Kasumi-1 (cell line): ENCODE measurements at regions not wholly inside any gene's neighbourhood (a gene's known extent, or its start where the extent isn't known, plus 50 kb on each side); places are given as distances from the start of the nearest gene placed in this dataset.
"Not testable (repeated sequence)": the region's sequence is repeated elsewhere in the genome, so short reads cannot be mapped to it uniquely, and the experiment has no call there.

Experiments used
- DNase-seq, 2 experiments: peaks; one replicate each; lab custom pipeline; 2025; lab: John Stamatoyannopoulos, UW

DNA sequence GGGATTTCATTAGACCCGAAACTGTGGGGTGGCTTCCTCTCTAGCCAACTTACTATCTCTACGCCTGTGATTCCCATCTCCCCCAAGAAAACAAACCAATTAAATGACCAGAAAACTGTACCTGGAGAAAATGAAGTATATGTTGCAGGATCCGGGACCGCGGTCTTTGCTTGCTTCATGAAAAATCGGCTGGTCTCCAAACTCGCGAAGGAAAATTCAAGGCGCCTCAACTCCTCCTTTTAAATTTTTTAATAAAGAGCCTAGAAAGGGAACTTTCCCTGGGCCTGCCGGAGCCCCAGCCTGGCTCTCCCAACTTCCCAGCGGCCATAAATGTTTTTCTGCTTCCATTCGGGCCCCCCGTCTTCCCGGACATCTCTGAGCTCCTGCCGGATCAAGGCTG lies 110.8 kb upstream of the FOXD4L5 start:
- DNase-seq, result not testable (repeated sequence)

DNA sequence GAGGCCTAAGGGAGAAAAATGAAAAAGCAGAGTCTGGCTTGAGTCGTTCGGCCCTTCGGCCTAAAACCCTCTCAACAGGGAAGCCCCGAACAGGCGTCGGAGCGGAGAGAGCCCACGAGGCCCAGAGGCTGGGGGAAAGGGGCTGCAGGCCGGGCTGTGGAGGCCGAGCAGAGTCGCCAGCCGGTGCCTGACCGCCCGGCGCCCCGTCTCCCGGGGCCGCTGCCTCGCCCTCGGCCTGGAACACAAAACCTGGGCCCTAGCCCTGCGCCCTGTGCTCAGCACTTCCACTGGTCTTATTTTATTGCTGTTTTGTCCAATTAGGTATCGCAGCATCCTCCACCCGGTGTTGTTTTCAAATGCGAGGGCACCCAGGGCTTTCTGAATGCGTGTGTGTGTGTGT lies 110.1 kb upstream of the FOXD4L5 start:
- DNase-seq, result not testable (repeated sequence)

DNA sequence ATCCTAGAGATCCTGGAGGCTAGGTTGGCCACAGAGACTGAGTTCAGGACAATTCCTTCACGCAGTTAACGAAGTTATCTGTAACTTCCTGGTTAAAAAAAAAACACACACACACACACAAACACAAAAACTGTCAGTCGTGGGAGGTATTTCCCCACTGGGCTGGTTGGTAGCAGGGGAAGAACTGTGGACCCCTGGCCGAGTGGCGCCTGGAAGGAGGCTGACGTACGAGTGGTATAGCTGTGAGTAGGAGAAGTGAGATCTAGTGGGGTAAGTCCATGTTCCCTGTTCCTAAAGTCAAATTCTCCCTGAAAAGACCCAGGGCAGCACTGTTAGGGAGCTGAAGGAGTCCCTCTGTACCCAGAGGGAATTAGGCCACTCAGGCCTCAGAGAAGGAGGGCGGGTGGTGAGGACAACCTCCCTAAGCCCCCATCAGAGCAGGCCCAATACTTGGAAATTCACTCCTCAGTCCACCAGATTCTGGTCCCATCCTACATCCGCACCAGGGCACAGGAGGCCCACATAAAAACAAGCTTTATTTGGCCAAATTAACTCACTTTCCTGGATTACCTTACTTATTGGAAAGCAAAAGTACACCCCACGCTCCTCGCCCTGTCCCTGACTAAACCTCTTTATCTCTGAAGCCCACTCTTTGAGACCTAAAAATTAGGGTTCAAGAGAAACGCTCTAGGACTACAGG lies 108.3 kb upstream of the FOXD4L5 start:
- not testable (repeated sequence) for DNase-seq

DNA sequence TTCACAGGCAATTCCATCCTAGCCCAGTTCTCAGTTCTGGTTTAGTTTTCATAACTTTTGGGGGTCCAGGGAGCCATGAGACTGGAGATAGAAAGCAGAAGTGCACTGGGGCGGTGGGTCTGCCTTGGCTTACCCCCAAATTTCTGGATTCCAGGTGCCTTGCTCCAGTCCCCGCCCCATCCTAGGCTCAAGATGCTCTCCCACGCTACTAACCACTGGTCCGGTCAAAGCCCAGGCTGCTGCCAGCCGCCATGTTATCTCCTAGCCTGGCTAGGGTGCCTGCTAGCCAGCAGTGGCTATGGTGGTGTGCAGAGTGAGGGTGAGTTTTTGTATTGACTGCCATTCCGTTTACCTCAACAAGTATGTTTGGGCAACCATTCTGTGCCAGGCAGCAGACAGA lies 107.6 kb upstream of the FOXD4L5 start:
- not testable (repeated sequence) for DNase-seq

DNA sequence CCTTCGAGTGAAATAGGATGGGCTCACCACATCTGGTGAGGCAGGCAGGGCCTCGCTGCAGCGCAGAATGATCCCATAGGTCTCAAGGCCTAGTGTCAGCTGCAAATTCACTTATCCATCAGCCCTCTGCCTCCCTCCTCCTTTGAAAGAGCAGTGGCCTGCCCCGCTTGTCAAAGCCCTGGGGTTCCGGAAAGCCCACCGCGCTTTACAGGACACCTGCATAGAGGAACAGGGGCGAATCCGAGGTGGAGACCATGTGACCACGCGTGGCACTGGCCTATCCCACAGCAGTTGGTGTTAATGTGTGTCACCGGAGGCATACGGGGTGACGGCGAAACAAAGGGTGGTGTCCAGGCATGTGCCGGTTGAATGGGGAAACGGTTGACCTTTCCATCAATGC lies 104.7 kb upstream of the FOXD4L5 start:
- DNase-seq, result not testable (repeated sequence)

DNA sequence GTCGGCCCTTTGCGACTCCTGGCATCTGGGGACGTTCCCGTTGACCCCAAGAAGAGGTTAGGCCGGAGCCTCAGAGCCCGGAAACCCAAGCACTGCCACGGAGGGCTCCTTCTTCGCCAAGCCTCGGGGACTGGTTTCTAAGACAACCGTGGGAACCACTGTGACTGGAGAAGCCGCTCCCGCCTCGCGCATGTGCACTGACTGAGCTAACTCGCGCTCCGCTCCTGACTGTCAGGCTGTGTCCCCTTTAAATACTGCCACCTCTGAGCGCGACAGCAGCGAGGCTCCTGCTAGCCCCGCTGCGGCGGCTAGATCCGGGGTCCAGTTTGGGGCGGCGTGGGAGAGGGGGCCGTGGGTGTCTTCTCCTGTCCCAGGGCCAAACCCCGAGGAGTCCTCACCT lies 104.2 kb upstream of the FOXD4L5 start:
- not testable (repeated sequence) for DNase-seq

DNA sequence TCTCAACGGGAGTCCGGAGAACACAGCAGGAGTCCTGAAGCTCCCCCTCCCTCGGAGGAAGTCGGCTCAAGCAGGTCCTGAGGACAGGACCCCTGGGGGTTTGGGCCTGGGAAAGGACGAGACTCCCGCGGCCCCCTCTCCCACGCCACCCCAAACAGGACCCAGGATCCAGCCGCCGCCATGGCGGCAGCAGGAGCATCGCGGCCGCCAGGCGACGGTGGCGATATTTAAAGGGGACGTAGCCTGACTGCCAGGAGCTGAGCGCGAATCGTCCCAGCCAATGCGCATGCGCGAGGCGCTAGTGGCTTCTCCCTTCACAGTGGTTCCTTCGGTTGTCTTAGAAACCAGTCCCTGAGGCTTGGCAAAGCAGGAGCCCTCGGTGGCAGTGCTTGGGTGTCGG lies 101.7 kb upstream of the FOXD4L5 start:
- DNase-seq, result not testable (repeated sequence)

DNA sequence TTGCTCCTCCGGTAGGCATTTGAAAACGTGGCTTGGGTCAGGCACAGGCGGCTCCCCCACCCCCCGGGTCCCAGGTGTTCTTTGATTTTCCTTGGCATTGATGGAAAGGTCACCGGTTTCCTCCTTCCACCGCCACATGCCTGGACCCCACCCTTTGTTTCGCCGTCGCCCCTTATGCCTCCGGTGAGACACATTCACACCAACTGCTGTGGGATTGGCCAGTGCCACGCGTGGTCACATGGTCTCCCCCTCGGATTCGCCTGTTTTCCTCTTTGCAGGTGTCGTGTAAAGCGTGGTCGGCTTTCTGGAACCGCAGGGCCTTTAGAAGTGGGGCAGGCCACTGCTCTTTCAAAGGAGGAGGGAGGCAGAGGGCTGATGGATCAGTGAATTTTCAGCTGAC lies 101.2 kb upstream of the FOXD4L5 start:
- DNase-seq, result not testable (repeated sequence)

DNA sequence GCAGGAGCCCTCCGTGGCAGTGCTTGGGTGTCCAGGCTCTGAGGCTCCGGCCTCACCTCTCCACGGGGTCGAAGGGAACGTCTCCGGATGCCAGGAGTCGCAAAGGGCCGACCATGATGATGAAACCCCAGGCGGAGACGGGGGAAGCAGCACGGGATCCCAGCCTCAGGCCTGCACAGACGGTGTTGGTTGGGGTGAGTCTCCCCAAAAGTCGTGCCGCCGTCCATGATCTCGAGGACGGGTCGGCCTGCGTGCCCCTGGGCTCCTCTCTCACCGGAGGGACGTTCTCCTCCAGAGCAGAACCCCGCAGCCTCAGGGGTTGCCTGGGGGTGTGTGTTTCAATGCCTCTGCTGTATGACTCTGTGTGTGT lies 100.6 kb upstream of the FOXD4L5 start:
- not testable (repeated sequence) for DNase-seq

DNA sequence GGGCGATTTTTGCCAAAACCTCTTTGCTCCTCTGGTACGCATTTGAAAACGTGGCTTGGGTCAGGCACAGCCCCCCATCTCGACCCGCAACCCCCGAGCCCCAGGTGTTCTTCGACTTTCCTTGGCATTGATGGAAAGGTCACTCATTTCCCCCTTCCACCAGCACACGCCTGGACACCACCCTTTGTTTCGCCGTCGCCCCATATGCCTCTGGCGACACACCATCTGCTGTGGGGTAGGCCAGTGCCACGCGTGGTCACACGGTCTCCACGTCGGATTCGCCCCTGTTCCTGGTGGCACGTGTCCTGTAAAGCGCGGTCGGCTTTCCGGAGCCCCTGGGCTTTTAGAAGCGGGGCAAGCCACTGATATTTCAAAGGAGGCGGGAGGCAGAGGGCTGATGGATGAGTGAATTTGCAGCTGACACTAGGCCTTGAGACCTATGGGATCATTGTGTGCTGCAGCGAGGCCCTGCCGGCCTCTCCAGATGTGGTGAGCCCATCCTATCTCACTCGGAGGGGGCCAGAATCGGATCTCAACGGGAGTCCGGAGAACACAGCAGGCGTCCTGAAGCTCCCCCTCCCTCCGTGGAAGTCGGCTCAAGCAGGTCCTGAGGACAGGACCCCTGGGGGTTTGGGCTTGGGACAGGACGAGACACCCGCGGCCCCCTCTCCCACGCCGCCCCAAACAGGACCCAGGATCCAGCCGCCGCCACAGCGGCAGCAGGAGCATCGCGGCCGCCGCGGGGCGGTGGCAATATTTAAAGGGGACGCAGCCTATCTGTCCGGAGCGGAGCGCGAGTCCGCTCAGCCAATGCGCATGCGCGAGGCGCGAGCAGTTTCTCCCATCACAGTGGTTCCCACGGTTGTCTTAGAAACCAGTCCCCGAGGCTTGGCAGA lies 100.0 kb upstream of the FOXD4L5 start:
- DNase-seq, result not testable (repeated sequence)

DNA sequence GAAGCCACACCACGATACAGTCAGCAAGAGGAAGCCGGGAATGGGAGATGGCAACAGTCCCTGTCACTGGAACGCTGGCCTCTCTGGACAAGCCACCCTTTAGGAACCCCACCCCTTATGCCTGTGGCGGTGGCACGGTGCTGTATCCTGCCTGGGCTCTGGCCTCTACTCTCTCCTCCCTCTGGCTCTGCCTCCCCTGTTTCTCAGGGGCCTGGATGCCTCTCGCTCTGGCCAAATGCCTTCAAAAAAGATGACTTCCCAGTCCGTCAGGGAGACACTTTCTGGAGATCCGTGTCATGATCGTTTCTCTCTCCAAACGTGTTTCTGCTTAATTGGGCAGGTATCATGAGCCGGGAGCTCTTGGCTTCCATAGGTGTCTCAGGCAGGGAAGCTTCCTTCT lies 99.1 kb upstream of the FOXD4L5 start:
- not testable (repeated sequence) for DNase-seq

DNA sequence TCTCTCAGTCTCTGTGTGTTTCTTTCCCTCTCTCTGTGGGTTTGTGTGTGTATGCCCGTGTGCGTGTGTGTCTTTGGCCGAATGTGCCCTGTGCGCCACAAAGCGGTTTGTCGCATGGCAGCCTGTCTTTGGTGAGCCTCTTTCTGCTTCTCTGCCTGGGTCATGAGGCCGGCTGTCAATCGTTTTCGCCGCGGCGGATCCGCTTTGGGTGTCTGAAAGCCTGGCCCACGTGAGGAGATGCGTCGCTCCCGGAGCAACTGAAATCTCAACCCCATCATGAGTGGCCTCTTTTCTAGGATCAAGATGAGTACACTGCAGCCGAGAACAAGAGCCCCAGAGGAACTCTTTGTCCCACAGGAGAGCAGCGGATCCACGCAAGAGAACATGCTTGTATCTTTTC lies 98.6 kb upstream of the FOXD4L5 start:
- not testable (repeated sequence) for DNase-seq

DNA sequence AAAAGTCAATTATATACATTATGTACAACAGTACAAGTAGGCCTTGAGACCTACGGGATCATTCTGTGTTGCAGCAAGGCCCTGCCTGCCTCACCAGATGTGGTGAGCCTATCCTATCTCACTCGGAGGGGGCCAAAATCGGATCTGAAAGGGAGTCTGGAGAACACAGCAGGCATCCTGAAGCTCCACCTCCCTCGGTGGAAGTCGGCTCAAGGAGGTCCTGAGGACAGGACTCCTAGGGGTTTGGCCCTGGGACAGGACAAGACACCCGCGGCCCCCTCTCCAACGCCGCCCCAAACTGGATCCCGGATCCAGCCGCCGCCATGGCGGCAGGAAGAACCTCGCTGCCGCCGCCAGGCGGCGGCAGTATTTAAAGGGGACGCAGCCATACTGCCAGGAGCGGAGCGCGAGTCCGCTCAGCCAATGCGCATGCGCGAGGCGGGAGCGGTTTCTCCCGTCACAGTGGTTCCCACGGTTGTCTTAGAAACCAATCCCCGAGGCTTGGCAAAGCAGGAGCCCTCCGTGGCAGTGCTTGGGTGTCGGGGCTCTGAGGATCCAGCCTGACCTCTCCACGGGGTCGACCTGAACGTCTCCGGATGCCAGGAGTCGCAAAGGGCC lies 97.8 kb upstream of the FOXD4L5 start:
- DNase-seq, result not testable (repeated sequence)
